DMS114 treated with DMSO at 0.1 percent for 48 hours (cell line): ENCODE measurements at regions not wholly inside any gene's neighbourhood (a gene's known extent, or its start where the extent isn't known, plus 50 kb on each side); places are given as distances from the start of the nearest gene placed in this dataset.

Experiments used
- DNase-seq: peaks from one replicate; lab custom pipeline; 2025; ENCODE audit not compliant: unreplicated experiment; lab: John Stamatoyannopoulos, UW

GRCh38 chr16:86766700-86767099 is 188.4 kb downstream of the FOXL1 start:
- DNase-seq = no peak

- DNase-seq = no peak
Observed at GRCh38 chr16:86768228-86768791, 190.0 kb downstream of the FOXL1 start.

DNA sequence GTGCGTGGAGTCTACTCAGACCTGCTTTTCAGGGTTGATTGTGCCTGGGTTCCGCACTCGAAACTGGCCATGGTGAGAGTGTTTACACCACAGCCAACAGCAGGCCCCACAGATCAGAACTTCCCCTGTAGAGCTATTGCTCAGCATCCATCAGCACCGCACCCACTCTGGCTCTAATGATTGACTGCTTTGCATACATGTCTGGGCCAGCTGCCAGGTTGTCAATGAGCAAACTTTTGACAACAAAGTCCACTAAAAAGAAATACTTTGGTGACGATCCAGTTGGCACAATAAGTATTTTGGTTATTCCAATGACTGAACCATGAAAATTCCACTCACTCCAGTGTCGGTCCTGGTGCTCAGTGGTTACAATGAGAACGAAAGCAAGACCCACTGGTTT is 190.7 kb downstream of the FOXL1 start:
- DNase-seq = no peak

- no peak for DNase-seq
Observed at GRCh38 chr16:86771506-86772460, 193.4 kb downstream of the FOXL1 start.

DNA sequence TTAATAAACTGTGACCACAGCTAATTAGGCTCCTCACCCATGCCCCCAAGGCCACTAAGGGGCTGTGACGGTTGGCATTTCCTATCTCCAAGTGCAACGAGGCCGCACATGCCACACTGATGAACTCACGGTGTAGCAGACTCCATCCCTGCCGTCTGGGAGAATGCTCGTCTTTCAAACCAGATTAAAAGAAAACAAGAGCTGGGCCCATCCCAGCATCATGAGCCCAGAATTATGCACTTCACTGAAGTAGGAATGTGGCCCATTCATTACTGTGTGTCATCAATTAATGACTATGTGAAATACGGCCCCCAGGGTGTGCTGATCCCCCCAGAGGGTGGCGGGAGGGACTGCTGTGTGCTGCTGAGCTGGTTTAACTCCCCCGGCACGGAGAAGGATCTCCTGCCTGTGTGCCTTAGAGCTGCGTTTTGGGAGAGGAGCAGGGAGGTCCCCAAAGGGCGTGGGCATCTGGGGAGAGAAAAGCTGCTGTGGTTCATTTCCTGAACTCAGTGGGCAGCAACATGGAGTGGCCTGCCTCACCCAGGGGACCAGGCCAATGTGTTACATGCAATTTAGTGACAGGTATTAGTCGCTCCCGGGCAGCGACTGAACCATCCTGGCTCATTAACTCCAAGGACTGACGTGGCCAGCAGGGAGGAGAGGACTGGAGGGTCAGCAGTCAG is 194.5 kb downstream of the FOXL1 start:
- DNase-seq = no peak

GRCh38 chr16:86773354-86773715 is 195.0 kb downstream of the FOXL1 start:
- no peak for DNase-seq

DNA sequence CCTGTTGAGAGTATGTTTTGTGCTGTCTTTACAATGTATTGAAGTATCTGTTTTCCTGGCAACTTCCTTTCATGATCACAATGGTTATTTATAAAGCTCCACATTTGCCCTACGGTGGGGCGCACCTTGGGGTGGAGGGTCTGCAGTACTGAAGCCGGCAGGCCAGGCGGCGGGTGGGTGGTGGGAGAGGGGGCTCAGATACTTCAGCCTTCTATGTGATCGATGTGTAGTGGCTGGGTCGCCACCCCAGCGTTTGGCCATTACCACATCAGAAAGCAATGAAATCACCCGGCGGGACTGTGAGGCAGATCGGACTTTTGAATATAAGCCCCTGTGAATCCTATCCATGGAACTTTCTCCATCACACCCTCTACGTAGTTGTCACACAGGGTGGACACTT is 196.6 kb downstream of the FOXL1 start:
- DNase-seq = no peak

- no peak for DNase-seq
Observed at GRCh38 chr16:86775511-86775921, 197.2 kb downstream of the FOXL1 start.

DNA sequence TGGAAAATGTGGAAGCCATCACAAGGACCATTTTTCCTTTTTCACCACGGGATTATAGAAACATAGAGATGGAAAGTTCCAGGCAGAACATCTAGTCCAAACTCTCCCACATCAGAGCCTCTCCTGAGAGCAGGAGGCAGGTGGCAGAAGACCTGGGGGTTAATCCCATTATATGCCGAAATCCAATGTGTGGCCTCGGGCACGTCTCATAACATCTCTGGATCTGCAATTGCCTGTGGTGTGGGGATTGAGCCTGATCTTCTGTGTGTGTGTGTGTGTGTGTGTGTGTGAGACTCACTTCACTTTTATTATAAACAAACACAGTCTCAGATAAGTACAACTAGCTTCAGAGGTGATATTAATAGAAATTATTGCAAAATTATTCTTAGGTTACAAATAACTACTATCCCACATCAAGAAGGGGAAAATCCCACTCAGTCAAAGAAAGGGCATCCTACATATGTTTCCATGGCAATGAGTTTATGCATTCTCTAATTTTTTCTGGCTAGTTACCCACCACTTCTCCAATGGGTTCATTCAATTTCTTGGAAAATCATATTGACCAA is 199.1 kb downstream of the FOXL1 start:
- DNase-seq = no peak

GRCh38 chr16:86778108-86778745 is 199.9 kb downstream of the FOXL1 start:
- DNase-seq = no peak

- DNase-seq = no peak
Observed at GRCh38 chr16:86778978-86779377, 200.6 kb downstream of the FOXL1 start.

GRCh38 chr16:86781046-86781445 is 202.7 kb downstream of the FOXL1 start:
- no peak for DNase-seq

- no peak for DNase-seq
Observed at GRCh38 chr16:86783636-86784626, 205.6 kb downstream of the FOXL1 start.

GRCh38 chr16:86786338-86786737 is 208.0 kb downstream of the FOXL1 start:
- no peak for DNase-seq

- DNase-seq = no peak
Observed at GRCh38 chr16:86786994-86787393, 208.6 kb downstream of the FOXL1 start.

DNA sequence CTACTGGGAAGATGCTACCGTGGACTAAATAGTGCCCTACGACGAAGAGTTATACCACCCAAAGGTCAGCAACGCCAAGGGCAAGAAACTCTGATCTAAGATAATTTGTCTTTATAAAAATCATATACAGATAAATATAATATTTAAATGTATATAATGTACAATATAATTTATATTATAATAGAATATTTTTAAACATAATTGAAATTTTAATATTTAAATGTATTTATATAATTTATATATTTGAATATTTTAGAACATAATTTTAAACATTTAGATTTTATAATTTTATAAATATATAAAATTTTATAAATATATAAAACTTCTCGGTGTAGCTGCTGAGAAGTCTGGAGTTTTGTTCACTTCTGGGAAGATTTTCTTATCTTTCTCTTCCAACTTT is 209.2 kb downstream of the FOXL1 start:
- no peak for DNase-seq

DNA sequence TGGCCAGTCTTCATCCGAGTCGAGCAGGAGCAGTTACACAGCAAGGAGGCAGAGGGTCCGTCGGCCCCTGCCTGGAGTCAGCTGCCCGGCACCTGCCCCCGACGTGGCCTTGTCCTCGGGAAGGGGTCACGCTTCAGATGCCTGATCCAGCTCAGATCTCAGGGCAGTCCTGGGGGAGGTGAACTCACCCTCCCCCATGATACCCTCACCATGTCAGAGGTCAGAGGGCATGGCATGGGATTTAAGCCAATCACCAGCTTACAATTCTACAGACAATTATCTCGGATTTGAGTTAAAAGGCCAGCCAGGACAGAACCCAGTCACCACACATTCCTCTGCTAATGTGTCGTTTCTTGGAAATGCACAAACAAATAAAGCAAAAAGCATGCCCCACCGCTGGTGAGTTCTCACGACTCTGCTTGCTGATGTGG is 211.3 kb downstream of the FOXL1 start:
- no peak for DNase-seq

DNA sequence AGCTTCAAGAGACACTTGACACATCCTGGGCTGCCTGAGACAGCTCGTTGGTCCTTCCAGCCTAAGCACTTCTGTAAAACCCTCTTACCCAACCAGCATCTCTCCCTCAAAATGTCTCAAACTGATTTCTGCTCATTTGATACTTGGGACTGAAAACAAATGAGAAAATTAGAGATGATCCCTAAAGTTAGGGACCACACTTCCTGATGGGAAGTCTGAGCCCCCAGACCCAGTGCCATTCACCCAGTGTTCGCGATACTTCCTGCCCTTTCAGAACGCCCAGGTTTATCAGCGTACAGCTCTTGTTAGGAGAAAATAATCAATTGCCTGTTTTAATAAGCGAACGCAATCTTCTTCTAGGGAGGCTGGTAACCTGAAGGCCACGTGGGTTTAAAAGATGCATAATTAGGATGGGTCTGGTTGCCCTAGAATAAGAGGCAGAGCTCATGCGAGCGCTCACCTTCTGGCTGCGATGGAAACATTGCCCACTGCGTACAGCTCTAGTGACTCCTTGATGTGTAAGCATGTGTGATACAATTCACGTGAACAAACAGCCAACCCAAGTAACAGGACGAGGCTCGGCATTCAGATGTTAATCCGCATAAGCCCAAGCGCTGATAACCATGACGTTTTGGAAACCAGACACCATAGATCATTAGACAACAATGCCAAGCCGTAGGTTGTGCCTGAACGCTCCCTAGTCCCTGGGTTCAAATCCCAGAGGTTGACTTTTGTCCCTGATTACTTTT is 213.1 kb downstream of the FOXL1 start:
- DNase-seq = no peak

DNA sequence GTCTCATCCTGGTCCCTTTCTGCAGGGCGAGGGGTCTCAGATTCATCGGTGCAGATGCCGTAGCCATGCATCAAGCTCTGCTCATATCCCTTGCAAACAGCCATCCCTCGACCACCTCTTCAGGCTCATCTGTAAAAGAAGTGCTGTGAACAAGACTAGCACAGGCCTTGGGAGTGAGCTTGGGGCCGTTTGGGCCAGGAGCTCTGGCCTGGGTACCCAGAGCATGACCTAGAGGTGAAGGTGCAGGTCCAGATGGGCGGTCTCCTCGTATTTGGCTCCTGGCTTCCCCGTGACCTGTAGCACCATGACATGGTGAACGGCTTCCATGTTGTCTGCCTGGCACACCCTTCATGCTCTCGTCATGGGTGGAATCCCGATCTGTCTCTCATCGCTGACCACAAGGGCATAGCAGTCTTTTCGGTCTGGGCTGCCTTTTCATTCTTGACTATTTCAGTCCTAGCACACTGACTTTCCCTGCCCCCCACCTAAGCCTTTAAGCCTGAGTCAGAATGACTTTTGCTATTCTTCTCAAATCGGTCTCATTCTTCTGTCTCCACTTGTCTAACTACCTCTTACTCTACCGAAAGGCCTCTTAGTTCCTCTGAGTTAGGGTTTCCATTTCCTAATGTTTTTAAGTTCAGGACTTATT is 216.0 kb downstream of the FOXL1 start:
- DNase-seq = no peak
